ENCODE measurements at regions not wholly inside any gene's neighbourhood (a gene's known extent, or its start where the extent isn't known, plus 50 kb on each side); places are given as distances from the start of the nearest gene placed in this dataset.
"Not testable (repeated sequence)": the region's sequence is repeated elsewhere in the genome, so short reads cannot be mapped to it uniquely, and the experiment has no call there.

- DNase-seq (ENCODE audit: low read depth) = no peak
- no peak for TF ChIP-seq CTCF (conservative IDR thresholded peaks at IDR 0.05; ENCODE audit: low read depth, low read length)
- no peak overlapping the region for H3K4me3 ChIP-seq (ENCODE audit: low read length)
Measured at GRCh38 chr14:87380054-87380453, 612.9 kb downstream of the GALC start.

- no peak overlapping the region for H3K4me3 ChIP-seq (ENCODE audit: low read length)
- no peak for DNase-seq (ENCODE audit: low read depth)
- no peak for TF ChIP-seq CTCF (conservative IDR thresholded peaks at IDR 0.05; ENCODE audit: low read depth, low read length)
Measured at GRCh38 chr14:87368751-87369150, 624.2 kb downstream of the GALC start.

- not testable (repeated sequence) for H3K4me3 ChIP-seq (ENCODE audit: low read length); DNase-seq (ENCODE audit: low read depth)
Measured at GRCh38 chr14:87360246-87360645, 632.7 kb downstream of the GALC start.

GRCh38 chr14:87351007-87351406 is 642.0 kb downstream of the GALC start:
- H3K4me3 ChIP-seq (ENCODE audit: low read length) = no peak overlapping the region
- no peak for TF ChIP-seq CTCF (conservative IDR thresholded peaks at IDR 0.05; ENCODE audit: low read depth, low read length)

GRCh38 chr14:87349921-87350320 is 643.1 kb downstream of the GALC start:
- DNase-seq (ENCODE audit: low read depth) = no peak
- TF ChIP-seq CTCF (conservative IDR thresholded peaks at IDR 0.05; ENCODE audit: low read depth, low read length) = no peak
- no peak overlapping the region for H3K4me3 ChIP-seq (ENCODE audit: low read length)

More at GRCh38 chr14:87351007-87351406, 642.0 kb downstream of the GALC start:
- no peak for DNase-seq (ENCODE audit: low read depth)

- no peak for TF ChIP-seq CTCF (conservative IDR thresholded peaks at IDR 0.05; ENCODE audit: low read depth, low read length)
- DNase-seq (ENCODE audit: low read depth) = peak; percentile 12
- H3K4me3 ChIP-seq (ENCODE audit: low read length) = no peak overlapping the region
Measured at GRCh38 chr14:87343652-87344051, 649.3 kb downstream of the GALC start.

GRCh38 chr14:87334997-87335685 is 657.8 kb downstream of the GALC start:
- peak; percentile 29 for TF ChIP-seq CTCF (conservative IDR thresholded peaks at IDR 0.05; ENCODE audit: low read depth, low read length)
- no peak for DNase-seq (ENCODE audit: low read depth)
- no peak overlapping the region for H3K4me3 ChIP-seq (ENCODE audit: low read length)
